GM12875 (cell line): ENCODE measurements at regions not wholly inside any gene's neighbourhood (a gene's known extent, or its start where the extent isn't known, plus 50 kb on each side); places are given as distances from the start of the nearest gene placed in this dataset.

Experiments used
- H3K4me3 ChIP-seq: one replicate; pipeline ENCODE4 v1.5.1; 2011; ENCODE audit warnings: low read depth, low read length, control low read depth
- TF ChIP-seq, protein P1 (sequence below): IDR thresholded peaks from 2 replicates; pipeline ENCODE4 v1.5.1; 2011; ENCODE audit warnings: low read depth, mild to moderate bottlenecking, control low read depth, inconsistent platforms, low read length, moderate library complexity, borderline replicate concordance; ENCODE audit not compliant: insufficient read depth

DNA sequence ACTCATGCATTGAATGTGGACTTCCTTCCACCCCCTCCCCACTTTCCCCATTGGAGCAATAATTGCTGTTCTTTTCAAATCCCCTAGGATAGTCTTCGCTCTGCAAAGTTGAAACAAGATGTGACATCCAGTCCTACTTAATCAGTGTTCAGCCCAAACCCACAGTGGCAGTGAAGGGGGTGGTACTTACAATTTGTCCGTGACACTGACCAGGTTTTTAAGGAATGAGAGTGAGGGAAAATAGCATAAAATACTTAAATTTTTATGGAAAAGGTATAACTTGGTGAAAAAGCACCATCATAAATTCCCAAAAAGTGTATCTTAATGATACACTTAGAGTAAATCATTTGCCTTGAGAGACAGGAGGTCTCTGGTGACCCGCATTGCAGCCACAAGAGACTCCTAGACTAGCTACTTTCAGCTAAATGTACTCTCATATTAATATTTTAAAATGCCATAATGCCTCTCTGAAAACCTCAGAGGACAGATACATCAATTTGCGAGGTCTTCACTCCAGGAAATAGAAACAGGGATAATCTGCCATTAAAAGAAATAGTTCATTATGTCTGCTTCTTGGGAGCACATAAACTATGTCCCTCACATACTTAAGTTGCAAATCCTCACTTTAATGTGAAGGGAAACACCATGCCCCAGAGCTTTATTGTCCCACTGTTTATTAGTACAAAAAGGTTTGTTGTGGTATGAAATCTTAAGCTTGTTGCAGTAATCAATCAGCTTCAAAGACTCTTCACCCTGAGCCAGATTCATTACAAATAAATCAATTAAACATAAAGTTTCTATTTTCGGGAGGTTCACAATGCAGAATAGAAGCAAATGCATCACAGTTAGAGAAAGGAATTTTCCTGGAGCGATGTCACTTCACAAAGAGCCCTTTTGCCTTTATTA lies 343.6 kb upstream of the ISL1 start:
- TF ChIP-seq, protein P1, sequence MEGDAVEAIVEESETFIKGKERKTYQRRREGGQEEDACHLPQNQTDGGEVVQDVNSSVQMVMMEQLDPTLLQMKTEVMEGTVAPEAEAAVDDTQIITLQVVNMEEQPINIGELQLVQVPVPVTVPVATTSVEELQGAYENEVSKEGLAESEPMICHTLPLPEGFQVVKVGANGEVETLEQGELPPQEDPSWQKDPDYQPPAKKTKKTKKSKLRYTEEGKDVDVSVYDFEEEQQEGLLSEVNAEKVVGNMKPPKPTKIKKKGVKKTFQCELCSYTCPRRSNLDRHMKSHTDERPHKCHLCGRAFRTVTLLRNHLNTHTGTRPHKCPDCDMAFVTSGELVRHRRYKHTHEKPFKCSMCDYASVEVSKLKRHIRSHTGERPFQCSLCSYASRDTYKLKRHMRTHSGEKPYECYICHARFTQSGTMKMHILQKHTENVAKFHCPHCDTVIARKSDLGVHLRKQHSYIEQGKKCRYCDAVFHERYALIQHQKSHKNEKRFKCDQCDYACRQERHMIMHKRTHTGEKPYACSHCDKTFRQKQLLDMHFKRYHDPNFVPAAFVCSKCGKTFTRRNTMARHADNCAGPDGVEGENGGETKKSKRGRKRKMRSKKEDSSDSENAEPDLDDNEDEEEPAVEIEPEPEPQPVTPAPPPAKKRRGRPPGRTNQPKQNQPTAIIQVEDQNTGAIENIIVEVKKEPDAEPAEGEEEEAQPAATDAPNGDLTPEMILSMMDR = no peak
- H3K4me3 ChIP-seq = no peak overlapping the region

DNA sequence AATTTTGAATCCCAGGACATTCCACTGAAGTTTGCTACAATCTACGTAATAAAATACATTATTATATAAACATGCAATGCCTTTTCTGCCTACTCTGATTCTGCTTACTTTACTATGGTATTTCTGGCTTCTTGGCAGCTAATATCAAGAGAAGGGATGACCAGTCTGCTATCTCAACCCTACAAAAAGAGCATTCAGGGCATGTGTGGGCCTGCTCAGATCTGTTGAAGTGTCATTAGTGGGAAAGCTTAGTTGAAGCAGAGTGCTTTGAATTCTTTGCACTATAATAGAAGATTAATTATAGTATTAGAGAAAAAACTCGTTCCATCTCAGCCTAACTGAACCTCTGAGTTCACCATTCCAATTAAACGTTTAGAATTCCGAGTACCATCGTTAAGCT lies 339.5 kb upstream of the ISL1 start:
- no peak overlapping the region for H3K4me3 ChIP-seq
- TF ChIP-seq, protein P1 = no peak

DNA sequence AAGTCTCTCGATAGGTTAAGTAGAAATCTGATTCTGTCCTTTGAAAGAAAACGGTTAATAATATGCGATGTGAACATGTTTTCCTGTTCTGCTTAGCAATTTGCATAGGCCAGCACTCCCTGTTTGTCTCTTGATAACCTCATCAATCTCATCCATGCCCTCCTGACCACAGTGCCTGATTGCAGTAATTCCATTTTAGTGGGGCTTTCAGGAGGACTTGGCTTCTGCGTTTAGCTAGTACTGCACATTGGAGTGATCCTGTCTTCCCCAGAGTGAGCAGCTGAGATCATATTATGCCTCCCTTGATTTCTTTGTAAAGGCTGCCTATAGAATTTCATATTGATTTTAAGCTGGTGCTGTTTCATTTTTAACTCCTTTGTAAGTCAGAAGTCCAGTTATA lies 335.9 kb upstream of the ISL1 start:
- no peak overlapping the region for H3K4me3 ChIP-seq
- TF ChIP-seq, protein P1 = no peak

DNA sequence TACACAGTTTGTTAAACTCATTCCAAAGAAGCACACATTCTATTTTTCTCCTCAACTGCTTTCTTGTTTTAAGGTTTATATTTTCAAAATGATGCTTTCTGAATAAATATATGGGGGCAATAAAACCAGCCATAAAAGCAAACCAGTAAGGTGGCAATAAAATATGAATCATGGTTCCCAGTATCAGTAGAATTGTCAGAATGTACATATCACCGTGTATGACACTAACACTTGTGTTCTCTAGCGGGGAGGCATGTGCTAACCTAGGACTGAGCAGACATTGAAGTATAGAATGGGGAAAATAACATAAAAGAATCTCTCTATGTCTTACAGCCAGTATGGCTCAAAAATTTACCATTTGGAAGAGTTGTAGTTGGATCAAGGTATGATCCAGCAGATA lies 329.9 kb upstream of the ISL1 start:
- TF ChIP-seq, protein P1 = no peak
- H3K4me3 ChIP-seq = no peak overlapping the region

DNA sequence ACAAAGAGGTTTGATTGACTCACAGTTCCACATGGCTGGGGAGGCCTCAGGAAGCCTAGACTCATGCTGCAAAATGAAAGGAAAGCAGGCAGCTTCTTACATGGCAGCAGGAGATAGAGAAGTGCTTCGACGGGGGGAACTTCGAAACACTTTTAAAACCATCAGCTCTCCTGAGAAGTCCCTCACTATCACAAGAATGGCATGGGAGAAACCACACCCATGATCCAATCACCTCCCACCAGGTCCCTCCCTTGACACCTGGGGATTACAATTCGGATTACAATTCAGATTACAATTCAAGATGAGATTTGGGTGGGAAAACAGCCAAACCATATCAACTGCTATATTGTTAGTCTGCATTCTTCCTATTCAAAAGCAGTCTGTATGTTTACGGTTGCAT lies 322.3 kb upstream of the ISL1 start:
- TF ChIP-seq, protein P1 = no peak
- no peak overlapping the region for H3K4me3 ChIP-seq

DNA sequence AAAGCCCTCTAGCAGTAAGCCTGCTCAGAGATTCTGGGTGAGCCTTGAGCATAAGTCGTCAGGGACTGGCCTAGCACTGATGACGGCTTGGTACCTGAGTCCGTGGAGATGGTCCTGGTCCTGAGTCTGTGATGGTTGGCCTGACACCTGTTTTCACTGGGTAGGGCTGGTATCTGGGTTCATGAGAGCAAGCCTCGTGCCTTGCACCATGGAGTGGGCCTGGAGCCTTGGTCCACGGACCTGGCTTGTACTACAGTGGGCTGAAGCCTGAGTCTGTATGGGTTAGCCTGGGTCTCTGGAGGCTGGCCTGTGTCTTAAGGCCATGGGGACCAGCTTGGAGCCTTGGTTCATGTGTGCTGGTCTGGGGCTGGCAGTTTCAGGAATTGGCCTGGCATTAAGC lies 310.3 kb upstream of the ISL1 start:
- TF ChIP-seq, protein P1 = no peak
- no peak overlapping the region for H3K4me3 ChIP-seq

DNA sequence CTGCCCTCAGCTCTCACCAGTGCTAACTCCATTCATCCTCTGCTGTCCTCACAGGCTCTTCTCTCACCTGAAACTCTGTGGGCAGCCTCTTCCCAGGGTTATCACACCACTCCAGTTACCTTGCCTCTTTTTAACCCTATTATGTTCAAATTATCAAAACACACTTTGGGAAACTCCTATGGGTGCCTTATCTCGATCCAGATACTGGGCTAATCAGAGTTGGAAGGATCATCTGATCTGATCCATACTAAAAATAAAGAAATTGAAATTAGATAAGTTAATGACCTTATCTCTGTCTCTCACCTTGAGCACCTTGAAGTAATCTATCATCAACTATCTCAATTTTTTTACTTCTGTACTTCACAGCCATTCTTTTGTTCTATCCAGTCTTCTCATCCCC lies 300.5 kb upstream of the ISL1 start:
- TF ChIP-seq, protein P1 = no peak
- H3K4me3 ChIP-seq = no peak overlapping the region
